ENCODE measurements at regions not wholly inside any gene's neighbourhood (a gene's known extent, or its start where the extent isn't known, plus 50 kb on each side); places are given as distances from the start of the nearest gene placed in this dataset.

GRCh38 chr3:74127256-74127655 is 487.2 kb downstream of the CNTN3 start:
- intact Hi-C loops (cut with DNase I): no loop called here
- Histone ChIP-seq H3K36me3 (no peaks in the 10 kb centered on the region), H3K9me3 (no peaks in the 10 kb centered on the region), H3K4me3 (no peak overlapping the region), H3K27me3 (replicated peaks; ENCODE audit: insufficient read depth) (no peaks in the 10 kb centered on the region), H3K4me1 (replicated peaks) (no peaks in the 10 kb centered on the region), H3K27ac (no peak overlapping the region)
- no peak for DNase-seq (ENCODE audit: low spot score)
- TF ChIP-seq POLR2A (IDR thresholded peaks at IDR 0.05) (no peak), POLR2AphosphoS5 (IDR thresholded peaks at IDR 0.05) (no peak), CTCF (IDR thresholded peaks at IDR 0.05) (no peak)
- 100% methylated on average over 1 of the region's 1 CpG for WGBS

GRCh38 chr3:74124782-74125181 is 489.7 kb downstream of the CNTN3 start:
- Histone ChIP-seq H3K4me3 (no peak overlapping the region), H3K9me3 (no peaks in the 10 kb centered on the region), H3K27me3 (replicated peaks; ENCODE audit: insufficient read depth) (no peaks in the 10 kb centered on the region), H3K36me3 (no peaks in the 10 kb centered on the region), H3K27ac (no peak overlapping the region), H3K4me1 (replicated peaks) (no peaks in the 10 kb centered on the region)
- TF ChIP-seq CTCF (IDR thresholded peaks at IDR 0.05) (no peak), POLR2A (IDR thresholded peaks at IDR 0.05) (no peak), POLR2AphosphoS5 (IDR thresholded peaks at IDR 0.05) (no peak)
- intact Hi-C loops (cut with DNase I): no loop called here
- DNase-seq (ENCODE audit: low spot score): no peak
- 76% methylated on average over 7 of the region's 7 CpGs for WGBS

GRCh38 chr3:74122281-74122680 is 492.2 kb downstream of the CNTN3 start:
- H3K4me1 ChIP-seq (replicated peaks): no peaks in the 10 kb centered on the region
- 60% methylated on average over 3 of the region's 3 CpGs for WGBS
- no peak for DNase-seq (ENCODE audit: low spot score)
- no peaks in the 10 kb centered on the region for H3K27me3 ChIP-seq (replicated peaks; ENCODE audit: insufficient read depth)
- H3K4me3 ChIP-seq: no peak overlapping the region
- TF ChIP-seq POLR2A (IDR thresholded peaks at IDR 0.05) (no peak), POLR2AphosphoS5 (IDR thresholded peaks at IDR 0.05) (no peak), CTCF (IDR thresholded peaks at IDR 0.05) (no peak)
- H3K9me3 ChIP-seq: no peaks in the 10 kb centered on the region
- no peak overlapping the region for H3K27ac ChIP-seq
- H3K36me3 ChIP-seq: no peaks in the 10 kb centered on the region
- intact Hi-C loops (cut with DNase I): no loop called here

- H3K36me3 ChIP-seq: no peaks in the 10 kb centered on the region
- DNase-seq (ENCODE audit: low spot score): no peak
- H3K4me1 ChIP-seq (replicated peaks): no peaks in the 10 kb centered on the region
- H3K9me3 ChIP-seq: no peaks in the 10 kb centered on the region
- no peak overlapping the region for H3K27ac ChIP-seq
- H3K27me3 ChIP-seq (replicated peaks; ENCODE audit: insufficient read depth): no peaks in the 10 kb centered on the region
- intact Hi-C loops (cut with DNase I): no loop called here
- WGBS: 72% methylated on average over 1 of the region's 1 CpG
- TF ChIP-seq POLR2A (IDR thresholded peaks at IDR 0.05) (no peak), CTCF (IDR thresholded peaks at IDR 0.05) (no peak), POLR2AphosphoS5 (IDR thresholded peaks at IDR 0.05) (no peak)
- H3K4me3 ChIP-seq: no peak overlapping the region
Observed at GRCh38 chr3:74121761-74122160, 492.7 kb downstream of the CNTN3 start.

GRCh38 chr3:74119221-74119620 is 494.5 kb upstream of the PDZRN3 start:
- Histone ChIP-seq H3K36me3 (no peaks in the 10 kb centered on the region), H3K27ac (no peak overlapping the region), H3K9me3 (no peaks in the 10 kb centered on the region), H3K27me3 (replicated peaks; ENCODE audit: insufficient read depth) (no peaks in the 10 kb centered on the region), H3K4me3 (no peak overlapping the region), H3K4me1 (replicated peaks) (no peaks in the 10 kb centered on the region)
- DNase-seq (ENCODE audit: low spot score): no peak
- 56% methylated on average over 1 of the region's 1 CpG for WGBS
- TF ChIP-seq CTCF (IDR thresholded peaks at IDR 0.05) (no peak), POLR2A (IDR thresholded peaks at IDR 0.05) (no peak), POLR2AphosphoS5 (IDR thresholded peaks at IDR 0.05) (no peak)
- intact Hi-C loops (cut with DNase I): no loop called here

All from prostate gland (tissue), 2 donors.